HG02588 (cell line): ENCODE measurements at regions not wholly inside any gene's neighbourhood (a gene's known extent, or its start where the extent isn't known, plus 50 kb on each side); places are given as distances from the start of the nearest gene placed in this dataset.

Experiments
- ATAC-seq: cut with Tn5 transposase; IDR thresholded peaks from one replicate; pipeline ENCODE4 v1.9.1; 2021; ENCODE audit warnings: mild to moderate bottlenecking, moderate library complexity; ENCODE audit not compliant: unreplicated experiment

DNA sequence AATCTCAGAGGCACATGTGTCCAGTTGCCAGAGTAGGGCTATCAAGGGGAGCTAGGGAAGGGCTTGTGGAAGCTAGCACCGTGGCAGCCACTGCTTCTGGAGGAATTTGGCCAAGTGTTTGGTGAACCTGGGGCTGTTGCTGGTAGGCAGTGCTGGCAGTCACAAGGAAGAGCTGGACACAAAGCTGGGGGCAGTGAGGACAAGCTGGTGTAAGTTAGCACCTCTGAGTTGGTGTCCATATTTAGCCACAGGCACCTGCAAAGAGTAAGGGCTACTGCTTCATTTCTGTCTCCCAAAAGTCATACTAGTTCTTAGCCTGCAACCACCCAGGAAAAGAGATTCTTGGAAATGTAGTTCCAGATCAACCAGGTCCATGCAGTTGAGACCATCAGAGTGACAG lies 359.4 kb downstream of the CSNK1G3 start:
- no peak for ATAC-seq

DNA sequence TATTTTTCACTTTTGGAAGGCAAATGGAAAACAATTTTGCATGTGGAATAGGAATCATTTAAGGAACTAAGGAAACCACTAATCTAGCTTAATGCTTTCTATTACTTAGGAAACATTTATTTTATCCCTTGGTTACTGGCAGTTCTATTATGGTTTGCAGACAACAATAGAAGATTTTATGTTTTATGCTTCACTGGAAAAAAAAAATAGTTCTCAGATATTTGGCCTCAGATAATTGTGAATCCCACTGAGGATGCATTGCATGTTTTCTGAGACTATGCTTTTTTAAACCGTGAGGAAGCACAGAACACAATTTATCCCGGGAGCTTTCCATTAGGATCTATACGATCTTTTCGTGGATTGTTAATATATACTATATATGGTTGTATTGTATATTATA lies 356.9 kb downstream of the CSNK1G3 start:
- no peak for ATAC-seq

DNA sequence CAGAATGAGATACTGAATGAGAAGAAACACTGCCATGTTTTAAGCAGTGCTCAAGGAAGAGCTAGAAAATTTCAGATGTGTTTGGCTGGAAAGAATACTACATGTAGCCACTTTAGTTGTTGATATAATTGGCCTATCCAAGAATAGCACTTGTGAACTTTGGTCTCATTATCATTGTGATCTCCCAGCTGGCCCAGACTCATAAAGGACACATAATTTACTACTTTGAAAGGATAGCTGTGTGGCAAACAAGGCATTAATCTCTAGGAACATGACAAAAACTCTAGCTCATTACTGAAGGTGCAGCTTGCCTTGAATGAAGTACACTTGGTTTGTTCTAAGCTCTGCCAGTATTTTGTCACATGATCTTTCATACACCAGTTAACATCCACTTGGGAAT lies 356.3 kb downstream of the CSNK1G3 start:
- no peak for ATAC-seq

DNA sequence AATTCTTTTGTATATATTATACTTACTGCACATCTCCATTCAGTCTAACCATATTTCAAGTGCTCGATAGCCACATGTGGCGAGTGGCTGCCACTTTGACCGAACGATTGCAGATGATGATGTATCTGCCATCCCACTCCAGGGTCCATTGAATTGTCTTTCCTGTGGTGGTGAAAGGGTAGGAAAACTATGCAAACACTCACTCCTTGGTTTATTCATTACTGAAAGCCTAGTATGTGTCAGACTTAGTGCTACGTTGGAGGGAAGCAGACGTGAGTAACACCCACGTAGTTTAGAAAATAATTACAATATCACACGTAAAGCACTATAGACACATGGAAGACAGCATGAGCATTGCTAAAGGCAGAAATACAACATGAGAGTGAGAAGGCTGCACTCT lies 353.7 kb downstream of the CSNK1G3 start:
- no peak for ATAC-seq

DNA sequence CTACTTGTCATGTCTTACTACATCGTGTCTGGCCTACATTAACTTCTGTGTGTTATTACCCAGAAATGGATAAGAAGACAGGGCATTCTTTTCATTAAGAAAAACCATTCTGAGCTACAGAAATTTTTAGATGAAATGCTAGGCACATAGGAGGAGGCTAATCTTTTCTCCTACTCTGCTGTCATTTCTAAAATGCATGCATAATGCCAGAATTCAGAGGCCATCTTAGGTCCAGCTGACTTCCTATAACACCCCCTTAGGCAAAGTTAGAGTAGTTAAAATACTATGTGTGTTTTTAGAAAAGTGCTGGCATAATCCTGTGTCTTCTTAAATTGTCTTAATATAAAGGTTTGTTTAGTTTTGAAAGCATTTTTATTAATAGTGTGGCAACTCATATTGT lies 352.6 kb downstream of the CSNK1G3 start:
- no peak for ATAC-seq

DNA sequence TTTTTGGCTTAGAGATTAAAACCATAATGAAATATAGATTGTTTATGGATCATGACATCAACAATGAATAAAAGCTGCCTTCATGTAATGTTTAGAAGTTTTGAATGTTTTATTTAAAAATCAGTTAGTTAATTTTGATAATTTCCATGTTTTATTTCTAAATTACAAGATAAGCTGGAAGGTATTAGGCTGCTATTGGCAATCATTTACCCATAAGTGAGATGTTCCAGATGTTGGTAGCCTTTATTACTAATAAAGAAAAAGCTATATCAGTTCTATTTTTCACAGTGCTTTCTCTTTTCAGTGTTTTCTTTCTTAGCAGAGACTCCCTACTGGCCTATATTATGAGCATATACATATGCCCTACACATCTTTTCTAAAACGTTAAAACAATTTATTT lies 347.0 kb downstream of the CSNK1G3 start:
- ATAC-seq, result no peak

DNA sequence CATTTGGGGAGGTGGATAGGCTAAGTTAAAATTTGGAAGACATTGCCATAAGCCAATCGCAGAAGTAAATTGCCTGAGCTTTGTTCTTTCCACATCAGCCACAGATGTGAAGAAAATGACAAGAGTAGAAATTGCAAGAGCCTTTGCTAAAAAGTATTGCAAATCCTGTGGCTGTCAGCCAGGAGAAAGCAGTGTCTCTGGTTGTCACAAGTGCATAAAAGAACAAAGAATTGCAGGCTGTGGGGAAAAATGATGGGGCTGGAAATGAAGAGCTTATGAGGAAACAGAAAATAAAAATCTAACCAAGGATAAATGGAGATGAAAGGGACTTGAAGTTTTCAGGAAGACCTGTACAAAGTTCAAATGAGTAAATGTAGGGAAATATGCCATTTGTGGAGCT lies 344.8 kb downstream of the CSNK1G3 start:
- ATAC-seq, result no peak

DNA sequence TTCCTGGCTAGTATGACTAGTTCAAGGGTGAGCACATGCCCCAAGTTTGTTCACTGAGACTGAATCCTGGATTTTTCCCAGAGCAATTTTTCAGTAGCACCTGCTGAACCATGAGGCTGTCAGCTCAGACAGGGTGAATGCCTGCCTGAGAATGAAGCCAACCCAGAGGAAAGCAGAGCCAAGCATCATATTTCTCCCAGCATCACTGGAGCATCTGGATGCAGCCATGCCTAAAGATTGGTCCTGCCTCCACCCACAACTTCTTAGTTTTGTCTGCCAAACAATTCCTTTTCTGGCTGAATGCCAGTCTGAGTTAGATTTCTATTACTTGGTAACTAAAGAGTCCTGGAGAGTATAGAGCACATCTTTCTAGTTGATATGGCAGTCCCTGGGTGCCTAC lies 343.6 kb downstream of the CSNK1G3 start:
- no peak for ATAC-seq

DNA sequence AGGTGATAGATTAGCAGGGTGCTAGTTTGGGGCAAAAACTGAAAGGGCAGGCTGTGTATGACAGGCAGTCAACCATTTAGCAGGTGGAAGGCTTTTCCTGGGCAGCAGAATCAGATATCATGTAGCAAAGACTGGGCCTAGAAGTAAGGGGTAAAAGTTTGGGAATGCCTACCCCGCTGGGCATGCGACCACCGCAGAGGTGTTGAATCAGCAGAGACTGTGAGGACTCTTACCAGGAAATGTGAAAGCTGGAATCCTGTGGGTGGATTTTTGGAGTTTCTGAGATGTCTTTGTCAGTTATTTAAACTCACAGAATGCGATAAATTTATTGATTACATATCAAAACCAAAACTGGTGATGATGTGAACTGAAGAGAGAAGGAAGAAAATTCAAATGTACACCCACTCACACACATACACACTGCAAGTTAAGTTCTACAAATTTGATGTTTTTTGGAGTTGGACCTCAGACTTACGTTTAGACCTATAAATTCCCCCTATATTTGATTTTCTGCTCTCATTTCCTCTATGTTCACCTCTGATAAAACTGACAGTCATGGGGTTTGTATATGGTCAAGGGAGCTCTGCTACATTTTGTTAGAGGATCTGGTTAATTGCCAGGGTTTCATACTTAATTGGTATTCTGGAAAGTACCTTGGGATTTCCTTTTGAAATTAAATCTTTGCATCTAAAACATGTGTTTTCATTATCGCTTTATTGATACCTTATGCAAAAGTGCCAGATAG lies 333.6 kb downstream of the CSNK1G3 start:
- no peak for ATAC-seq

DNA sequence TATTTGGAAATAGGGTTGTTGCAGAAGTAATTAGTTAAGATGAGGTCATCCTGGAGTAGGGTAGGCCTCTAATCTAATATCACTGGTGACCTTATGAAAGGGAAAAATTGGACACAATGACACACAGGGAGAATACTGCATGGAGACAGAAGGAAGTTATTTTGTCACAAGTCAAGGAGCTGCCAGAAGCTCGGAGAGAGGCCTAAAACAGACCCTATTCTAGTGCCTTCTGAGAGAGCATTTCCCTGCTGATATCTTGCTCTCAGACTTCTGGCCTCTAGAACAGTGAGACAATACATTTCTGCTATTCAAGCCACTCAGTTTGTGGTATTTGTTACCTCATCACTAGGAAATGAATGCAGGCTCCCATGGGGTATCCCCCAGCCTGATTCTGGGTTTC lies 332.9 kb downstream of the CSNK1G3 start:
- no peak for ATAC-seq

DNA sequence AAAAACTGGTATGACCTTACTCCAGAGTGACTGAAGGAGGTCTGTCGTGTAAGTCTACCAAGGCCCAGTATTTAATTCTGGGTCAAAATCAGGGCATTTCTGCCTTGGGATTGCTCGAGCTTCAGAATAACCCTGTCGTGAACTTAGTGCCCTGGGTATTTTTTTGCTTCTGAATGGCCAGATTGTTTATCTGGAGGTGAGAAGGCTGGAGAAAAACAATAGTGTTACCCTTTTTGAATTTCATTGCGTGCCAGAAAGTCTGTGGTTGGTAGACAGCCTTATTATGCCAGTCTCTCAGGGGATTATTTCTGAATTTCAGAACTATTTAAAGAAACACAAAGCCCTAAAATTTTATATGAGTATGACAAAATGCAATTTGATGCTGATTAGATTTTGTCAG lies 323.4 kb downstream of the CSNK1G3 start:
- no peak for ATAC-seq

DNA sequence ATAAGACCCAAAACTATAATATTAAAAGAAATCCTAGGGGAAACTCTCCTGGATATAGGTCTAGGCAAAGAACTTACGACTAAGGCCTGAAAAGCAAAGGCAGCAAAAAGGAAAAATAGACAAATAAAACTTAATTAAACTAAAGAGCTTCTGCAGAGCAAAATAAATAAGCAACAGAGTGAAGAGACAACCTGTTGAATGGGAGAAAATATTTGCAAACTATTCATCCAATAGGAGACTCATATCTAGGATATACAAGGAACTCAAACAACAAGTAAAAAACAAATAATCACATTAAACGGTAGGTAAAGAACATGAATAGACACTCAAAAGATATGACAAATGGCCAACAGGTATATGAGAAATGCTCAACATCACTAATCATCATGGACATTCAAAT lies 318.6 kb downstream of the CSNK1G3 start:
- ATAC-seq, result no peak

DNA sequence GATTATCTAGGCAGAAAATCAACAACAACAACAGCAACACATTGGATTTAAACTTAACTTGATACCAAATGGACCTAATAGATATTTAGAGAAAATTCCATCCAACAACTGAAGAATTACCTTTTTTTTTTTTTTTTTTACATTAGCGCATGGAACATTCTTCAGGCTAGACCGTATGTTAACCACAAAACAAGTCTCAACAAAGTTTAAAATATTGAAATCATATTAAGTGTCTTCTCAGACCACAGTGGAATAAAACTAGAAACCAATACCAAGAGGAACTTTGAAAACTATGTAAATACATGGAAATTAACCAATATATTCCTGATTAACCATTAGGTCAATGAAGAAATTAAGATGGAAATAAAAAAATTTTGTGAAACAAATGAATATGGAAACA lies 315.8 kb downstream of the CSNK1G3 start:
- no peak for ATAC-seq

DNA sequence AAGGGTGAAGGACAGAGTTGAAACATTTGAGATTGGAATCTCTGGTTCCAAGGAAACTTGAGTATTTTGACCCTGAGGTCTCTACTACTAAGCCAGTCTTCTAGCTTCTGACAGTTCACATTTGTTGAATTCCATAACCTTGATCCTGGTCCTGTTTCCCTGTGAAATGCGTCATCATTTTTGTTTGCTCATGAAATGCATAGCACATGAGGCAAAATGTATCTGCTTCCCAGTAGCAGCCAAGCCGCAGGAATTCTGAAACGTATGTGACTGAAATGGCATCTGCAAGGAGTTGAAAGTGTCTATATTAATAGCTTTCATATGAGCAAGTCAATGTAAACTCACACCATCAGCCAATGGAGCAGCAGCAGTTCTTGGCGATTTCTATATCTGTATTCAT lies 307.9 kb downstream of the CSNK1G3 start:
- ATAC-seq, result no peak

DNA sequence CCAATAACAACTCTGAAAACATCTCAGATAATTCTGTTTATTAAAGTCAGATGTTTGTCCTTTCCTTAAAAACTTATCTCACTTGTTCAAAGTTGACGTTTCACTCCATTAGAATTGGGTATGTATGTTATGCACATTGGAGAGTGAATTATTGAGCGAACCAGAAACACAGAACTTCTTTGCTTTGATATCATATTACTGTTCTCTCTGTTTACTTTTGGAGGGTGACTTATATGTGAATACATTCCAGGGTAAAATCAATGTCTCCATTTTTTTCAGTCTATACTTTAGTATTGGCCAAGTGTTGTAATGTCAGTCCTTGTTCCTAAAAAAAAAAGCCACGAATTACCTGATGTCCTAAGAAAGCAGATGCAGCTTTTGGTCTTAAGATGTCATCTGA lies 307.4 kb downstream of the CSNK1G3 start:
- ATAC-seq, result no peak

DNA sequence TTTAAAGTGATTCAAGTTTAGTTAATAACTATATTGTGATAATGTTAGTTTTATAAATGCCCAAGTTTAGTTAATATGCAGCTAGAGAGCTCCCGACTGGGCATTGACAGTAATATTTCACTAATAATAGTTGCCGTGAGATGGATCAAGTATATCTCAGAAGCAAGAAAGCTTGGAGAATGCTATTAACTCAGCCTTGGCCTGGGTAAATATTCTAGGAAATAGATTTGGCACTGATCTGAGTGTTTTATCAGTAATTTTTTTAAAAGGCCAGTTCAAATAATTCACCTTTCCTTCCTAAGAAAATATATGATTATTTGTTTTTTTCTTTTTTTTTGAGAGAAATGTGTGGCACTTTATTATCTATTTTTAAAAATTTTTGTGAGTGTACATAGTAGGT lies 305.3 kb downstream of the CSNK1G3 start:
- no peak for ATAC-seq

DNA sequence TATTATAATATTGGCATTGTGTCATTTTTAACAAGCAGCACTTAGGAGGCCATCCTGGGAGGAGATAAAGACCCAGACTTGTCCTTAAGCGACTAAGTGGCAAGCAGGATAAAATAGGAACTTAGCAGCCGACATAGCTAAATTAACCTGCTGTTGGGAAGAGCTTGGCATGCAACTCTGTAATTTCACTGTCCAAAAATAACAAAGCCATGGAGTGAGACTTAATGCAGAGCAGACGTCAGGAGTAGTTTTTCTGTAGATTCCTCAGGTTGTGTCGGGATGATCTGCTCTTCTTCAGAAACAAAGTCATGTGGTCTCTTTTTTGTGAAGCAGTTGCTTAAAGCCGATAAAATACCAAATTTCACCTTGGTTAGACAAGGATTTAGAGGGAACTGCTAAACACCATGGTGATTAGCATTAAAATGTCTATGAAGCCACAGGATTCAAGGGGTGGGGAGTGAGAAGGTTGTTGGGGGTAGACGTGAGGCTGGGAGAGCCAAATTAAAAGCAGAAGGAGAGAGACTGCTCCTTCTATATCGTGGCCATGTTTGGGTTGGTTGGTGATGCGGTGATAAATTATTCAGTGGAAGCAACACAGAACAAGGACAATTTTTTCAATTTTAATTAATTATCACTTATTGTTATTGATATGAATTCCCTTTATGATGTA lies 303.0 kb downstream of the CSNK1G3 start:
- ATAC-seq, result no peak

DNA sequence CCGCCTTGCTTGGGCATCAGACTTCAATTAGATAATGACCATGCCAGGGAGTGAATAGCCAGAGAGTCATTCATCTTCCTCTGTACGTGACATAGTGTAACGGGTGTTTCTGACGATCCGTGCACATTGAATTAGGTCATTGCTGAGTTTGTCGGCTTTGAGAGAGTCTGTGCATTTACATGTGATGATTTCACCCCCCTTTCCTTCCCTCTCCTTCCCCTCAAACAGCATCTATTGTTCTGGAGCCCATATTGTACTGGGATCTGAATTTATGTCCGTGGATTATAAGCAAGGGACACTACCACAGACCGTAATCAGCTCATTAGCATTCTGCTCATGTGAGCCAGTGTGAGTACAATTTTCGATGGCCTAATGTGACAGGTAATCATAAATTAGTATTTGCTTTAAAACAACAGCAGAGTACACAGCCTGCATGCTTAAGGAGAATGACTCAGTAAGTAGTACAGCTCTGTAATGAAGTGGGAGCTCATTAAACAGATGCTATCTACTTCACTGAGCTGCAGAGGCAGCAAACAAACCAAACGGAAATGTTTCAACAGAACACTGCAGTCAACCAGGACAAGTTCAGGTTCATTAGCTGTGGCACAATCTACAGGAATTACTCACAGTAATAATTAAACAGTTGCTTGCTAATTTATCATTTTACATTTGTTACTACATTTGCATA lies 302.1 kb downstream of the CSNK1G3 start:
- no peak for ATAC-seq

DNA sequence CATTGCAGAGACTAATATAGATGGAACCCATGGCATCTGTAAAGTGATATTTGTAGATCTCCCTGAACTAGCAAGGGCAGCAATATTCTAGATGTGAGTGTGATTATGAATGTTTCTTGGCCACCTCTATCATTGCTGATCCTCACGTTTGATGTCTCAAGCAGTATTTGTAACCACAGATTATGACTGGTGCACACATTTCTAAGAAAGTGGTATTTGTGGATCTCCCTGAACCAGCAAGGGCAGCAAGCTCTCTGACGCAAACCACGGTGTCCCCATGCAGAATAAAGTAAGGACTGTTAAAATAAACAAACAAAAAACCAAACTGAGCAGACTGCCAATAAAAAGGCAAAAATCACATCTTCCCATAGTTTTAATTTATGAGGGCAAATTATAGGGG lies 301.3 kb downstream of the CSNK1G3 start:
- ATAC-seq, result no peak

DNA sequence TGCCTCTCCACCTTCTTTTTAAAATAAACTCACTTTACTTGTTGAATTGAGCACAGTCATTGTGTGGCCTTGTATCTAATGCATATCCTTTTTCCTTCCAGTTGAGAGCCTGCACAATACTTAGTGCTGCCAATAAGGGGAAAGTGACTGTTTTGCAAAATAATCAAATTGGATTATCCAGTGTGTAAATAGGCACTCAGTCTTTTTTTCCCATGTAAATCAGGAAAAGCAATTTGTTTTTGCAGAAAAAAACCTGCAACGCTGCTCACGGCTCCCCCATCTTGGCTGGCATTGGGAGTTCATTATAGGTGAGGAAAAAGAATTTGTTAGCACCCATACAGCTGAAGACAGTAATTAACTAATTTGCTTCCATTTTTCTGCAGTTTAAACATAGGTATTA lies 299.9 kb downstream of the CSNK1G3 start:
- no peak for ATAC-seq

DNA sequence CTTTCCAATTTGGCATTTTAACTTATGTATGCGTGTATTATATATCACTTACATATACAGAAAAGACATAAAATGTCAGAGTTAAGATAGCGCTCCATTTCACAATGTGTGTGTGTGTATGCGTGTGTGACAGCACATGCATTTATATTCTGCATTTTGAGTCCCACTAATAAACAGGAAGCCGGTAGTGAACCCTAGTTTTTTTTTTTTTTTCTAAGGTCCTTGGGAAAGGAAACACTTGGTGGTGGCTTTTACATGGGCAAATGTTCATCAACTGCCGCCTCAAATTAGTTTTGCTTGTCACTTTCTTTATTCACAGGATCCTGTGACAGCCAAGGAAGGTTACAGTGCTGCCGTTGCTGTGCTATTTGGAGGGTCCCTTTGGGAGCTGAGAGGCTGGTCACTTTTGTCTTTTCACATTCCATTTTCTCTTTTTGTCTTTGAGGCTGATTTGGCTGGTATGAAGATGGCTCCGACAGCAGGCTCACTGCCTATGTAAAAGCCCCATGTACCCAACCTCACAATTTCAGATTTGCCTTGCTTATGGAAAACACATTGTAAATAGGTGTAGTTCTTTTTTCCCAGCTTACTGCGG lies 298.9 kb downstream of the CSNK1G3 start:
- ATAC-seq, result no peak

DNA sequence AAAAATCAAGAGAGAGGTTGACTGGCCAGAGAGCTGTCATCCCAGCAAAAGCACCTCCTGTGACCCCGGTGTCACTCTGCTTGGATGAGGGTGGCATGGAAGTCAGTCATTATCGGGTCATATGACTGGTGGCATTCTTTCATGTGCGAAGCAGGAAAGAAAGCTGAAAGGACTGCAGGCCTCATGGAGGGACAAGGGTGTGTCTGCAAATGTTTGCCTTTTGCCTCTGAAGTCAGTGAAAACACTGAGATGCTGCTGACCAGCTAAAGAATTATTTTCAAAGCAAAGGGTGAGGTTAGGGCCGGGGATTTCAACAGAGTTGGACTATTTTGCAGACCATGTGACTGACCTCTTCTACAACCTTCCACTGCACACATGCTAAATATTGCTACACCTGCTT lies 298.3 kb downstream of the CSNK1G3 start:
- no peak for ATAC-seq
